ENCODE measurements at regions not wholly inside any gene's neighbourhood (a gene's known extent, or its start where the extent isn't known, plus 50 kb on each side); places are given as distances from the start of the nearest gene placed in this dataset.

DNA sequence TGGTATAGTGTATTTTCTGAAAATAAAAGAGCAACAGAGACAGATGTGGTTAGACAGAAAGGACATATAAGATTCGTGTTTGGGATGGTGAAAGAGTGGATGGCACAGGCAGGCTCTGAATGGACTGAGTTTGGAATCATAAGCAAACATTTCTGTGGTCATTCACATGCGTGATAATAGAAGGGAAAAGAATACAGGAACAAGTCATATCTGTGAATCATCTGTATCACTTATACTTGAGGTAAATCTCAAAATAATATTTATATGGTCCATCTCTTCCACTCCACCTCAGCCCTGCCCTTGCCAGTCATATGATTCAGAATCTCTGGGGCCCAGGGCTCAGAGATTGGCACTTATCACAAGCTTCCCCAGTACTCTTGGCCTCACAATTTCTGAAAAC lies 535.1 kb downstream of the BCKDHB start:
- no peak for DNase-seq (ENCODE audit: extremely low read depth in 1 of 11, low read depth in 9 of 11, low spot score in 4 of 11)

DNA sequence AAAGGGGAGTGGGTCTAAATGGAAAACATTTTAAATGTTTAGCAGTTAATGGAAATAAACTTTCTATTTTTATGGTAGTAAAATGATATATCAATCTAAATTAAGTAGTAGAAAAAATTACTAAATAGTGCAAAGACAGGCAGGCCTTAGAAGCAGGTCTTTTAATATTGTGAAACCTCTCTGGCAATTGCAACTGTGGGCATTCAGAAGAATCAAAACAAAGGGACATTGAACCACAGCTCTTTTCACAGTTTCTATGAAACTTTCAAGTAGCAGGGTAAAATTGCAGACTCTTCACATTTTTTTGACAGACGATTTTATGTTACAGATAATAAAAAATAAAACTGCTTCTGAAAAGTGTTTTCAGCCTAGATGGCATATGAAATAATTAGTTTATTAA lies 533.7 kb downstream of the BCKDHB start:
- DNase-seq (ENCODE audit: extremely low read depth in 1 of 11, low read depth in 9 of 11, low spot score in 4 of 11) = no peak

DNA sequence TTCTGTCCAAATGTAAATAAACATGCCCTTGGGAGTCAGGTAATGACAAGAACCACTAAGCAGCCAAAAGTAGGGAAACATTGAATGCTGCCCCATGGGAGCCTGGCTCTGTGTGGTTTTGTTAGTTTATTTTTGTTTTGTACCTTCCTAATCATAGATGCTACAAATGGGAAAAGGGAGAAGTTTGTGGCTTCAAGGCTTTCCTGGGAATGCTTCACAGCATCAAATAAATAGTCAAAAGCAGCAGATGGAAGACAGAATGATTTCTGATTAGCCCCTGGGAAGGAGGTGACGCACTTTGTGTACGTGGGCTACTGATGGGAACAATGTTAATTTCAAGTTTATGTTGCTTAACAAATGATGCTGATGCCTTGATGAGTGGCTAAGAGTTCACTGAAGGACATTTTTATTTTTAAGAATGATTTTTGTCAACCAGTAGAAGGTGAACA lies 532.7 kb downstream of the BCKDHB start:
- no peak for DNase-seq (ENCODE audit: extremely low read depth in 1 of 11, low read depth in 9 of 11, low spot score in 4 of 11)

DNA sequence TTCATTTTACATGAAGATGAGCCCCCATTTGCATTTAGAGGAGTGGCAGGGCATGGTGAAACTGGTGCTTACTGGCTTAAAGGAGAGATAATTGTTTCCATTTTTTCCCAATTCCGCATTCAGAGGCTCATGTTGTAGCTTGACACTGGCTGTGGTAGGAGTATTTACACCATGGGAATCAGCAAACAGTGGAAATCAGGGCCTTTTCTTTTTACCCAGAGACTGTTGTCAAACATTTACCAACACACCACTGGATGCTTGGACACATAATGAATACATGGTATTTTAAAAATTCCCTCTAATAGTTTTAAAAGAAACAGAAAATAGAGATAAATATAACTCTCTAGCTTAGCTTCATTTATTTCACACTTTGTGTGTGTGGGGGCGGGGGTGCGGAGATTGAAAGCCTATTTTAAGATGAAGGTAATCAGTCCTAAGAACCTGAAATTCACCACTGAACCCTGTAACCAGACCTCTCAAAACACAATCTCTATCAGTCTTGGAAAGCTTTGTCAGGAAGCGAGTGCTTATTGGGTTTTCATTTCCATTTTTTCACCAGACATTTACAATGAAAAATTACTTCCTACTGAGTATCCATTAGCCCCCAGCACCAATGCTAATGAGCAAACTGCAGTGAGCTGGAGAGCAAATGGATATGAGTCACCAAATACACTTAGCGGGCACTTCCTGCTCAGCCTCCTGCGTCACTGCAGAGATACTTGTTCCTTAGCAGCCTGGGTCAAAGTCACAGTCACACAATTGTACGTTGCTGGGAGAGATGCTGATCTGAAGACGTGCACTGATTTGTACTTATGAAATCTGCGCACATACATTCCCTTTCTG lies 532.0 kb downstream of the BCKDHB start:
- peak in 9 of 11 donors; percentile 6 to 49 (median 34) for DNase-seq (ENCODE audit: extremely low read depth in 1 of 11, low read depth in 9 of 11, low spot score in 4 of 11)

DNA sequence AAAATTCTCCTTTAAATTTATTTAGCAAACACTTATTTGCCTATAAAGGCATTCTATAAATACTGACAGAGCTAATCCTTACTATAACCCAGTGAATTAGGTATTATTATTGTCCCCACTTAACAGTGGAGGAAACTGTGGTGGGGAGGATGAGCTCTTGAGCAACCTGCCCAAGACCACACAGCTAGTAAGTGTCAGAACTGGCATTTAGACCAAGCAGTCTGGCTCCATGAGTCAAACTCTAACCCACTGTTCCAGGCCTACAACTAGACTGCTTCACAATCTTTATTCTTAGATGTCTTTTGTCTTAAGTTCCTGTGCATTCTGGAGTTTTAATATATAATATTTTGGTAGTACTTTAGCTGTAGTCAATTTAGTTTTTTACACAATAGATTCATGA lies 530.8 kb downstream of the BCKDHB start:
- no peak for DNase-seq (ENCODE audit: extremely low read depth in 1 of 11, low read depth in 9 of 11, low spot score in 4 of 11)

DNA sequence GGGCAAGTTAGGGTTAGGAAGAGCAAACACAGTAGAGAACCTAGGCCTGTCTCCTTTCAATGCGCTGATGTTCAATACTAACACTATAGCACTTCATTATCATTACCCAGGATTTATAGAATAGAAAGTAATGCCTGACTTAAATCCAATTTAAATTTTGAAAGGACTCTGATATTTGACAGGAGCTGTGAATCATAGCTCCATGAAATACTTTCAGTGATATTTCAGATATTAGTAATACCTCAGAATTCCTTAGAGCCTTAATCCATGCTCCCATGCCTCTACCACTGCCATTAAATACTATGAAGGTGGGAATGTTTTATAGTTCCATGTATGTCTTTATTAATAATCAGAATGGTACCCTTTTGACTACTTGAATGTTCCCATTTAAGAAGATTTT lies 530.2 kb downstream of the BCKDHB start:
- DNase-seq (ENCODE audit: extremely low read depth in 1 of 11, low read depth in 9 of 11, low spot score in 4 of 11) = no peak

DNA sequence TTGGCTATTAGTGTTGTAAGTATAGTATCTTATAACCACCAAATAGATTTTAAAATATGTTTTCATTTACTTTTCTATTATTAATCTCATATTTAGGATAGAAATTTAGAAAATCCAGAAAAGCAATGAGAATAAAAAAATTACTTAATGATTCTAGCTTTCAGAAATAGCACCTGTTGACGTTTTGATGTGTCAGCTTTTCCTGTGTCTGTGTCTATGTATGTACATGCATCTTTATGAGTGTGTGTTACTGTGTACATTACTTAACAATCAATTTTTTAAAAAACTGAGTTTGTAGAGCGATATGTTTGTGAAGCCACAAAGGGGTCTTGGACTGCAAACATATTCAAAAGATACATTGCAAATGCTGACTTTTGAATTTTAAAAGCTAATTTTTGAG lies 526.9 kb downstream of the BCKDHB start:
- no peak for DNase-seq (ENCODE audit: extremely low read depth in 1 of 11, low read depth in 9 of 11, low spot score in 4 of 11)

DNA sequence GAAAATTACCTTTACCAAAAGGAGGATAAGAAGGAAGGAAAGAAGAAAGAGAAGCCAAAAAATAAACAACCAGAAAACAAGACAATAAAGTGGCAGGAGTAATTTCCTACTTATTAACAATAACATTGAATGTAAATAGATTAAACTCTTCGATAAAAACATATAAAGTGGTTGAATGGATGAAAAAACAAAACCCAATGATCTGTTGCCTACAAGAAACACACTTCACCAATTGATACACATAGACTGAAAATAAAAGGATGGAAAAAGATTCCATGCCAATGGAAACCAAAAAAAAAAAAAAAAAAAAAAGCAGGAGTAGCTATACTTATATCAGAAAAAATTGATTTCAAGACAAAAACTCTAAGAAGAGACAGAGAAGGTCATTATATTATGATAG lies 518.9 kb downstream of the BCKDHB start:
- no peak for DNase-seq (ENCODE audit: extremely low read depth in 1 of 11, low read depth in 9 of 11, low spot score in 4 of 11)

DNA sequence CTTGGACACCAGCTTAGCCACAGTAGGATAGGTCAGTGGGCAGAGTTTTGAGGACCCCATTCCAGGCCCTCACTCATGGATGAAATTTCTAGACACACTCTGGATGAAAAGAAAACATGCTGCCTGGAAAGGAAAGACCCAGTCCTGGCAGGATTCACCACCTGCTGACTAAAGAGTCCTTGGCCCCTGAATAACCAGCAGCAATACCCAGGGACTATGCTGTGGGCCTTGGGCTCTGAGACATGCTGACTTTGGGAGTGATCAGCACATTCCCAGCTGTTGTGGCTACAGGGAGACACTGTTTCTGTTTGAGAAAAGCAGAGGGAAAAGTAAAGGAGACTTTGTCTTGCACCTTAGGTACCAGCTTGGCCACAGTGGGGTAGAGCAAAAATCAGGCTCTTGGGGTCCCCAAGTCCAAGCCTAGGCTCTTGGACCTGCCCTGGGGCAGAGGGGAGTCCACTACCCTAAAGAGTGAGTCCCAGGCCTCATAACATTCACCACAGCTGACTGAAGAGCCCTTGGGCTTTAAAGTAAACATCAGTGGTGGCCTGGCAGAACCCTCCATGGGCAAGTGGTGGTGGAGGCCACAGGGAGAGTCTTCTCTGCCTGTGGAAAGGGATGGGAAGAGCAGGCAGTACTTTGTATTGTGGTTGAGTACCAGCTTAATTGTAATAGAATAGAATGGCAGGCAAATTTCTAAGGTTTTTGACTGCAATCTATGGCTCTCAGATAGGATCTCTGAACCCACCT lies 516.8 kb downstream of the BCKDHB start:
- no peak for DNase-seq (ENCODE audit: extremely low read depth in 1 of 11, low read depth in 9 of 11, low spot score in 4 of 11)

DNA sequence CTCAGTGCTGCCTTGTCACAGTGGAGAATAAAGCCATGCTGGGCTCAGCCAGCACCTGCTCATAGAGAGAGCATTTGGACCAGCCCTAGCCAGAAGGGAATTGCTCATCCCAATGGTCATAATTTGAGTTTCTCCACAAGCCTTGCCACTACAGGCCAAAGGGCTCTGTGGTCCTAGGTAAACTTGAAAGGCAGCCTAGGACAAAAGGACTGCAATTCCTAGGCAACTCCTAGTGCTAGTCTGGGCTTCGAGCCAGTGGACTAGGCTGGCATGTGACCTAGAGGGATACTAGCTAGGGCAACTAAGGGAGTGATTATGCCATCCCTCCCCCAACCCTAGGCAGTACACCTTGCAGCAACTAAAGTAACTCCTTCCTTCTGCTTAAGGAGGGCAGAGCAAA lies 516.2 kb downstream of the BCKDHB start:
- DNase-seq (ENCODE audit: extremely low read depth in 1 of 11, low read depth in 9 of 11, low spot score in 4 of 11) = no peak

DNA sequence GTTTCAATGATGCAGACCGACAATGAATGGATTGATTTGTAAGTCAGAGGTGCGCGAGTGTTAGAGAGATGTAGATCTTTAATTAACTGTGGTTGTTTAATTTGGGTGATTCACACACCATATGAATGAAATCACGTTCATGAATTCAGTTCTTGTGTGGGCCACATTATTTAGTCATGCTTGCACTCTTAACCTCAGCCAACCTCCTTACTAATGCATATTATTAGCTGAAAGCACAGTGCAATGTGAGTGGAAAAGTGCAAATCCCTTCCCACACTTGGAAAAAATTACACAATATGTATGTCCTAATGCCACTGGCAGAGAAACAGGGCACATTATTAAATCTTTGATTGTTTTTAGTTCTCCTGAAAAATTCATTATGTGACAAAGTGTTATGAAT lies 512.5 kb downstream of the BCKDHB start:
- DNase-seq (ENCODE audit: extremely low read depth in 1 of 11, low read depth in 9 of 11, low spot score in 4 of 11) = no peak

DNA sequence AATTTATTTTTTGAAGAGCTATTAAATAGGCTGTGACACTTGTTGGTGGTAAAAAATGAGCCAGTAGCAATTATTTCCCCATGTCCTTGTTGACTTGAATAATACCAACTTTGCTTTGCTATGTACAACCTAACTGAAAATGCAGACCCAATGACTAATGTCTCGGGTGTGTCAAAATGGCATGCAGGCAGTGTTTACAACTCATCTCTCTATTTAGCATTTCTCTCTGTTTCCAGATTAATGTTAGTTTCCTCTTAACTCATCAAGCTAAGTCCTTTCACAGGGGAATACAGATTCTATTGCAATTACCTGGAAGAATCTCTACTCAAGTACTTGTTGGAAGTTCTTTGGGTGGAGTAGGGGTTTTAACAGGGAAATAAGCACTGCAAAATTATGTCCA lies 504.4 kb downstream of the BCKDHB start:
- no peak for DNase-seq (ENCODE audit: extremely low read depth in 1 of 11, low read depth in 9 of 11, low spot score in 4 of 11)

DNA sequence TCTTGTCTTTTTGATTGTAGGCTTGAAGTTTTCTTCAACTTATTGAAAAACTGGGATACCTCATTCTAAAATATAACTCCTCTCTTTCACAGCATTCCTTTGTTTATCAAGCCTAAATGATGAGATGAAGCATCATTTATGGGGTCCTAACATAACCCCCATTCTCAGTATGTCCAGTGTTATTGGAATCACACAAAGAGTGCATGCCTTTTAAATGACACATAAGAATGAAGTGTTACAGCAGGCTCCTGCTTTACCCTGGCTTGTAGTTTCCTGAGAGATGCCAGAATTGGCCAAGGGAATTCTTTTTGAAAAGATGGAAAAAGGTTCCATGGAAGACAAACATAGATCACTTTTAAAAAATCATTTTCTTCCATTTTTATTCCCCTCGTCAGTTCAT lies 502.4 kb downstream of the BCKDHB start:
- no peak for DNase-seq (ENCODE audit: extremely low read depth in 1 of 11, low read depth in 9 of 11, low spot score in 4 of 11)

DNA sequence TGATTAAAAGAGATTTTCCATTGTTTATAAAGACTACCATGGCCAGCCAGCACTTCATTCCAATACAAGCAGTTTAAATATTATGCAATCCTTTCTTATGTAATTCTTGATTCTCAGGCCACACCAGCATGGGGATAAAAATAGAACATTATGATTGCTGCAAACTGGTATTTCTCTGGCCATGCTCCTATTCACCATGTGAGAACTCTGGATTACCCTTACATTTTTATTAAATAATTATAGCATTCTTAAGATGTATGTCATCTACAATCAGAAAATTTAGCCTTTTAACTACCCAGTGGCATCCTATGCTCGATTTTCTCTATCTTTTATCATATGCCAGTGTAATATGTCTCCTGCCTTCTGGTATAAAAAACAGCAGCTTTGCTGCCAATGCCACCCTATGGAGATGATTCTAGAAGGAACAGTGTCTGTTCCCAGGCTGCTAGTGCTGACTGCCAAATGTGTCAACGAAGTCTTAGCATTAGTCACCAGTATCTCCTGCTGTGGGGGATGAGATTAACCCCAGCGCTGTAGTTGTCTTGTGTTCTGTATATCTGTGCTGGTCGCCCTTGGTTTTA lies 501.4 kb downstream of the BCKDHB start:
- no peak for DNase-seq (ENCODE audit: extremely low read depth in 1 of 11, low read depth in 9 of 11, low spot score in 4 of 11)

DNA sequence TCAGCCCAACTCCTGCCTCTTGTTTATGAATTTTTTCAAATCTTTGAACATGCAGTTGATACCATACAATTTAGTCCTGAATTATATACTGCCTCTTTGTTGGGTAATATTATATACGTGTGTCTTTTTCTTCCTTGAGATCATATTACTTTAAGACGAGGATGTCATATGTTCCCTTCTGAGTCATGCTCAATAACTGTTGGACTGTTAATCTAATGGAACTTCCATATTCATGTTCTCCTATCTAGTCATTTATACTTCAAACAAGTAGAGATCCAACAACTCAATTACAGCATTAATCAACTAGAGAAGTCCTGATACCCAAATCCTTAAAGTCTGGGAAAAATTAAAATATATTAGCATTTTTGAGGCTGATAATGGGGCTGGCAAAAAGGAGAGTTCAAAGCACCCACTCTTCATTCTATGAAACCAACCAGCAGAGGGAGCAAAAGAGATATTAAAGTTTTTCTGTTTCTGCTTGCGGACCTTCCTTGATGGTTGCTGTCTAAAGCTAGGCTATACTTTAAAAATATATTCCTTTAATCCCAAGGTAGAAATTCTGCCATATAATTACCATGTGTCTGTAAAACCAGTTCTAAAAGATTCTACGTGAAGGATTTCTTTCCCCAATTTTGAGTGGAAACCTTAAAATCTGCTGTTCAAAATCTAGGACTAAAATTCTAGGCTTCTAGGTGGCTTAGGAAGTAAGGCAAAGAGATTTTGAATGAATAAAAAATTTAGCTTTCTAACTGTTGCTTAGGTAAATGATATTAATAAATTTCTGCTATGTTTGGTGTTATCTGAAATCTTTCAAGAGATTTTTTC lies 498.9 kb downstream of the BCKDHB start:
- peak in 10 of 11 donors; percentile 3 to 24 (median 10) for DNase-seq (ENCODE audit: extremely low read depth in 1 of 11, low read depth in 9 of 11, low spot score in 4 of 11)

DNA sequence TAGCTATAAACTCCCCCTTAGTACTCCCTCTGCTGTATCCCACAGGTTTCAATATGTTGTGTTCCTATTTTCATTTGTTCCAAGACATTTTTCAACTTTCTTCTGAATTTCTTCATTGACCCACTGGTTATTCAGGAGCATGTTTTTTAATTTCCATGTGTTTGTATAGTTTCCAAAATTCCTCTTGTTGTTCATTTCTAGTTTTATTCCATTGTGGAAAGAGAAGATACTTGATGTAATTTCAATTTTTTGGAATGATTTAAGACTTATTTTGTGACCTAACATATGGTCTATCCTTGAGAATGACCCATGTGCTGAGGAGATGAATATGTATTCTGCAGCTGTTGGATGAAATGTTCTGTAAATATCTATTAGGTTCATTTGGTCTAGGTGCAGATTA lies 497.2 kb downstream of the BCKDHB start:
- no peak for DNase-seq (ENCODE audit: extremely low read depth in 1 of 11, low read depth in 9 of 11, low spot score in 4 of 11)

DNA sequence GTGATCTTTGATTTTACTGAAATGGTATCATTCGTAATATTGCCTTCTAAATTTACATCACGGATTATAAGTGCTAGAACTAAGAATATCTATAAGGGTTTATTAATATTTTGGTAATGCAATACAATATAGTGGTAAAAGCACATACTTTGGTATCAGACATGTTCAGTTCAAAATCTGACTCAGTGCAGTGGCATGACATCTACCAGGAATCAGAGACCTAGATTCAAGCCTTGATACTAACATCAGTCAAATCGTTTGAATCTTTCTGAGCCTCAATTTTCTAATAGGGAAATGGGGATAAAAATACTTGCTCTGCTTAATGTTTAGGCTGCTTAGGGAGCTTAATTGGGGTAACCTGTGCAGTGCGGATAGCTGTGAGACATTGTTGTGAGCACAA lies 488.0 kb downstream of the BCKDHB start:
- DNase-seq (ENCODE audit: extremely low read depth in 1 of 11, low read depth in 9 of 11, low spot score in 4 of 11) = no peak

DNA sequence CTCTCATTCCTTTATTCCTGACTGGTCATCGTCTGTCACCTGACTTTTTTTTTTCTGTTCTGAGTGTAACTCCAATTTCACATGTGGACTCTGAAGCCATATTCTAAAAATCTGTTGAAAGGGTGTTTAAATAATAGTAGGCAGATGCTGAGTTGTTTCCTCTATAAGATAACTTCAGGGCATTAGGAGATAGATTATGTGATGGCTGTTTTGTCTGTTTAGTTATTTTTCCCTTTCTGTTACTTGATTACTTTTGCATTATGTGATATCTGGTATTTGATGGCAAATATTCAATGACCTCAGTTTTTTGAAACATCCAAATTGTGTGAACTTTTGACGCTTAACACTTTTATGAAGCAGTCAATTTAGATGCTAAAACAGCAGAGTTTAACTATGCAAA lies 486.0 kb downstream of the BCKDHB start:
- no peak for DNase-seq (ENCODE audit: extremely low read depth in 1 of 11, low read depth in 9 of 11, low spot score in 4 of 11)

DNA sequence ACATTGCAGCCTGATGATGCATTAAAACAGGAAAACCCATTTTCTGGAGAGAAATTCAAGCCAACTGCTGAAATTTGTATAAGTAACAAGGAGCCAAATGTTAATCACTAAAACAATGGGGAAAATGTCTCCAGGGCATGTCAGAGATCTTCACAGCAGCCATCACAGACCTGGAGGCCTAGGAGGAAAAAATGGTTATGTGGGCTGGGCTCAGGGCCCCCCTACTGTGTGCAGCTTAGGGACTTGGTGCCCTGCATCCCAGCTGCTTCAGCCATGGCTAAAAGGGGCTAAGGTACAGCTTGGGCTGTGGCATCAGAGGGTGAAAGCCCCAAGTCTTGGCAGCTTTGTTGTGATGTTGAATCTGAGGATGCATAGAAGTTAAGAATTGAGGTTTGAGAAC lies 479.8 kb downstream of the BCKDHB start:
- no peak for DNase-seq (ENCODE audit: extremely low read depth in 1 of 11, low read depth in 9 of 11, low spot score in 4 of 11)
